ENCODE measurements at regions not wholly inside any gene's neighbourhood (a gene's known extent, or its start where the extent isn't known, plus 50 kb on each side); places are given as distances from the start of the nearest gene placed in this dataset.

GRCh38 chr13:40002016-40002415, 346.6 kb downstream of the COG6 start:
- no peak overlapping the region for H3K23ac ChIP-seq (ENCODE audit: low read length)
- H3K36me3 ChIP-seq (ENCODE audit: control insufficient read depth in 1 of 2, insufficient read depth in 2 of 2, low read length in 2 of 2), result no peaks in the 10 kb centered on the region
- H3K4me1 ChIP-seq (ENCODE audit: control insufficient read depth in 1 of 2, insufficient read depth in 2 of 2, low read length in 2 of 2), result no peaks in the 10 kb centered on the region
- no peak overlapping the region for H3K27ac ChIP-seq (ENCODE audit: low read depth, low read length)
- H3K18ac ChIP-seq (ENCODE audit: low read length), result no peak overlapping the region
- H2BK12ac ChIP-seq (ENCODE audit: low read length), result no peak overlapping the region
- H3K4ac ChIP-seq (ENCODE audit: low read depth, low read length), result no peak overlapping the region
- no peaks in the 10 kb centered on the region for H3K79me1 ChIP-seq (ENCODE audit: low read length)
- WGBS (ENCODE audit: extremely low coverage, insufficient coverage, insufficient read length), result no CpG with 5 or more reads among the region's 5 CpGs
- no peak overlapping the region for H2AK5ac ChIP-seq (ENCODE audit: low read length)
- H3K4me2 ChIP-seq (ENCODE audit: low read length), result no peak overlapping the region
- DNase-seq, result no peak
- no peak overlapping the region for H4K91ac ChIP-seq (ENCODE audit: low read depth, low read length)
- H3K4me3 ChIP-seq (ENCODE audit: low read depth, low read length), result no peak overlapping the region
- no peak overlapping the region for H4K8ac ChIP-seq (ENCODE audit: low read depth, low read length)
- no peaks in the 10 kb centered on the region for H3K27me3 ChIP-seq (ENCODE audit: insufficient read depth, low read length)
- no peak overlapping the region for H2BK5ac ChIP-seq (ENCODE audit: low read depth, low read length, poor library complexity)
- H3K79me2 ChIP-seq (ENCODE audit: control insufficient read depth, insufficient read depth, low read length, poor library complexity), result no peaks in the 10 kb centered on the region
- H2BK120ac ChIP-seq (ENCODE audit: insufficient read depth, low read length, poor library complexity), result no peak overlapping the region
- H3K9ac ChIP-seq (ENCODE audit: low read length), result no peak overlapping the region
- no peak overlapping the region for H3K14ac ChIP-seq (ENCODE audit: low read length)
- no peaks in the 10 kb centered on the region for H3K9me3 ChIP-seq (ENCODE audit: insufficient read depth, low read depth, low read length)
- no peak overlapping the region for H2AFZ ChIP-seq (ENCODE audit: insufficient read depth, low read length, poor library complexity)
- no peak overlapping the region for H4K12ac ChIP-seq (ENCODE audit: low read depth, low read length)

GRCh38 chr13:40013554-40013953, 358.1 kb downstream of the COG6 start:
- Histone ChIP-seq H2BK5ac (ENCODE audit: low read depth, low read length, poor library complexity) (no peak overlapping the region), H2BK12ac (ENCODE audit: low read length) (no peak overlapping the region), H4K91ac (ENCODE audit: low read depth, low read length) (no peak overlapping the region), H4K8ac (ENCODE audit: low read depth, low read length) (no peak overlapping the region), H3K4me2 (ENCODE audit: low read length) (no peak overlapping the region), H3K9ac (ENCODE audit: low read length) (no peak overlapping the region), H3K18ac (ENCODE audit: low read length) (no peak overlapping the region), H4K12ac (ENCODE audit: low read depth, low read length) (no peak overlapping the region), H2AFZ (ENCODE audit: insufficient read depth, low read length, poor library complexity) (no peak overlapping the region), H3K36me3 (ENCODE audit: control insufficient read depth in 1 of 2, insufficient read depth in 2 of 2, low read length in 2 of 2) (no peaks in the 10 kb centered on the region), H3K23ac (ENCODE audit: low read length) (no peak overlapping the region), H3K79me2 (ENCODE audit: control insufficient read depth, insufficient read depth, low read length, poor library complexity) (no peaks in the 10 kb centered on the region), H3K79me1 (ENCODE audit: low read length) (peaks cover 2% of the 10 kb centered on the region), H2AK5ac (ENCODE audit: low read length) (no peak overlapping the region), H3K27me3 (ENCODE audit: insufficient read depth, low read length) (no peaks in the 10 kb centered on the region), H3K4me1 (ENCODE audit: control insufficient read depth in 1 of 2, insufficient read depth in 2 of 2, low read length in 2 of 2) (no peaks in the 10 kb centered on the region), H3K9me3 (ENCODE audit: insufficient read depth, low read depth, low read length) (peaks cover 2% of the 10 kb centered on the region), H3K4ac (ENCODE audit: low read depth, low read length) (no peak overlapping the region), H3K27ac (ENCODE audit: low read depth, low read length) (no peak overlapping the region), H3K4me3 (ENCODE audit: low read depth, low read length) (no peak overlapping the region), H3K14ac (ENCODE audit: low read length) (no peak overlapping the region), H2BK120ac (ENCODE audit: insufficient read depth, low read length, poor library complexity) (no peak overlapping the region)
- whole genome bisulfite sequencing (ENCODE audit: extremely low coverage, insufficient coverage, insufficient read length), result no CpG with 5 or more reads among the region's 2 CpGs
- DNase-seq, result no peak

- no peak overlapping the region for H4K8ac ChIP-seq (ENCODE audit: low read depth, low read length)
- H3K79me2 ChIP-seq (ENCODE audit: control insufficient read depth, insufficient read depth, low read length, poor library complexity), result no peaks in the 10 kb centered on the region
- no peak overlapping the region for H3K4me3 ChIP-seq (ENCODE audit: low read depth, low read length)
- H3K9ac ChIP-seq (ENCODE audit: low read length), result no peak overlapping the region
- H2BK12ac ChIP-seq (ENCODE audit: low read length), result no peak overlapping the region
- no peaks in the 10 kb centered on the region for H3K27me3 ChIP-seq (ENCODE audit: insufficient read depth, low read length)
- no peaks in the 10 kb centered on the region for H3K4me1 ChIP-seq (ENCODE audit: control insufficient read depth in 1 of 2, insufficient read depth in 2 of 2, low read length in 2 of 2)
- no peak overlapping the region for H3K4ac ChIP-seq (ENCODE audit: low read depth, low read length)
- H3K4me2 ChIP-seq (ENCODE audit: low read length), result no peak overlapping the region
- no peak overlapping the region for H2AK5ac ChIP-seq (ENCODE audit: low read length)
- H3K18ac ChIP-seq (ENCODE audit: low read length), result no peak overlapping the region
- H3K36me3 ChIP-seq (ENCODE audit: control insufficient read depth in 1 of 2, insufficient read depth in 2 of 2, low read length in 2 of 2), result no peaks in the 10 kb centered on the region
- H3K23ac ChIP-seq (ENCODE audit: low read length), result no peak overlapping the region
- no peaks in the 10 kb centered on the region for H3K79me1 ChIP-seq (ENCODE audit: low read length)
- no peak overlapping the region for H2BK120ac ChIP-seq (ENCODE audit: insufficient read depth, low read length, poor library complexity)
- H4K91ac ChIP-seq (ENCODE audit: low read depth, low read length), result no peak overlapping the region
- no peak overlapping the region for H3K27ac ChIP-seq (ENCODE audit: low read depth, low read length)
- no peak overlapping the region for H2BK5ac ChIP-seq (ENCODE audit: low read depth, low read length, poor library complexity)
- no peaks in the 10 kb centered on the region for H3K9me3 ChIP-seq (ENCODE audit: insufficient read depth, low read depth, low read length)
- H4K12ac ChIP-seq (ENCODE audit: low read depth, low read length), result no peak overlapping the region
- no CpG with 5 or more reads among the region's 7 CpGs for WGBS (ENCODE audit: extremely low coverage, insufficient coverage, insufficient read length)
- no peak for DNase-seq
- H3K14ac ChIP-seq (ENCODE audit: low read length), result no peak overlapping the region
- no peak overlapping the region for H2AFZ ChIP-seq (ENCODE audit: insufficient read depth, low read length, poor library complexity)
Measured at GRCh38 chr13:40016953-40017660, 361.6 kb downstream of the COG6 start.

- WGBS (ENCODE audit: extremely low coverage, insufficient coverage, insufficient read length), result no CpG with 5 or more reads among the region's 6 CpGs
- DNase-seq, result no peak
- no peak overlapping the region for H2AFZ ChIP-seq (ENCODE audit: insufficient read depth, low read length, poor library complexity)
Measured at GRCh38 chr13:40017662-40018262, 362.3 kb downstream of the COG6 start.

More at GRCh38 chr13:40017662-40018262, 362.3 kb downstream of the COG6 start:
- no peak overlapping the region for H3K9ac ChIP-seq (ENCODE audit: low read length)
- H2BK120ac ChIP-seq (ENCODE audit: insufficient read depth, low read length, poor library complexity), result no peak overlapping the region
- no peaks in the 10 kb centered on the region for H3K36me3 ChIP-seq (ENCODE audit: control insufficient read depth in 1 of 2, insufficient read depth in 2 of 2, low read length in 2 of 2)
- no peak overlapping the region for H3K4me3 ChIP-seq (ENCODE audit: low read depth, low read length)
- no peak overlapping the region for H3K4ac ChIP-seq (ENCODE audit: low read depth, low read length)
- H3K23ac ChIP-seq (ENCODE audit: low read length), result no peak overlapping the region
- H4K8ac ChIP-seq (ENCODE audit: low read depth, low read length), result no peak overlapping the region
- no peaks in the 10 kb centered on the region for H3K27me3 ChIP-seq (ENCODE audit: insufficient read depth, low read length)
- no peak overlapping the region for H4K91ac ChIP-seq (ENCODE audit: low read depth, low read length)
- no peak overlapping the region for H2BK5ac ChIP-seq (ENCODE audit: low read depth, low read length, poor library complexity)
- no peak overlapping the region for H4K12ac ChIP-seq (ENCODE audit: low read depth, low read length)
- no peaks in the 10 kb centered on the region for H3K9me3 ChIP-seq (ENCODE audit: insufficient read depth, low read depth, low read length)
- no peaks in the 10 kb centered on the region for H3K79me2 ChIP-seq (ENCODE audit: control insufficient read depth, insufficient read depth, low read length, poor library complexity)
- no peak overlapping the region for H3K4me2 ChIP-seq (ENCODE audit: low read length)
- H3K79me1 ChIP-seq (ENCODE audit: low read length), result no peaks in the 10 kb centered on the region
- H3K4me1 ChIP-seq (ENCODE audit: control insufficient read depth in 1 of 2, insufficient read depth in 2 of 2, low read length in 2 of 2), result no peaks in the 10 kb centered on the region
- no peak overlapping the region for H3K27ac ChIP-seq (ENCODE audit: low read depth, low read length)
- H3K18ac ChIP-seq (ENCODE audit: low read length), result no peak overlapping the region
- no peak overlapping the region for H2BK12ac ChIP-seq (ENCODE audit: low read length)
- no peak overlapping the region for H2AK5ac ChIP-seq (ENCODE audit: low read length)
- no peak overlapping the region for H3K14ac ChIP-seq (ENCODE audit: low read length)

Data from trophoblast cell (in vitro differentiated cells and primary cell).